GM12878 (cell line): ENCODE measurements at regions not wholly inside any gene's neighbourhood (a gene's known extent, or its start where the extent isn't known, plus 50 kb on each side); places are given as distances from the start of the nearest gene placed in this dataset.

Experiments used
- ATAC-seq: fragments of 200-7000 bp; cut with Tn5 transposase; 3 replicates; pipeline ENCODE4 v1.9.1; 2020; ENCODE audit warnings: mild to moderate bottlenecking, moderate library complexity
- BruUV-seq: library from RNA; stranded (reverse); fragments of 400-500 nt; replicated peaks from 2 replicates; lab custom pipeline; 2021; lab: Mats Ljungman, UMichigan
- CTCF ChIA-PET: fragments of 300-600 bp; sonication (Branson Sonifier 250); formaldehyde crosslinking; extraction: SDS; loops from one replicate; lab custom pipeline; 2021; ENCODE audit warnings: inconsistent platforms; lab: Yijun Ruan, JAX
- POLR2A ChIA-PET: fragments of 350-600 bp; formaldehyde crosslinking; extraction: SDS; loops from one replicate; lab custom pipeline; 2021; ENCODE audit warnings: inconsistent platforms; lab: Charles Lee
- RAD21 ChIA-PET: fragments of 300-600 bp; sonication (Branson Sonifier 250); formaldehyde crosslinking; loops from one replicate; lab custom pipeline; 2023; ENCODE audit warnings: antibody characterized with exemption; ENCODE audit not compliant: unreplicated experiment; lab: Charles Lee
- SMC1A ChIA-PET: fragments of 300-600 bp; sonication (Branson Sonifier 250); formaldehyde crosslinking; loops from one replicate; lab custom pipeline; 2023; ENCODE audit not compliant: unreplicated experiment, uncharacterized antibody; lab: Charles Lee
- DNase-seq: peaks from one replicate; pipeline ENCODE4 v3.0.0-alpha.2; 2011; ENCODE audit warnings: low read depth, low spot score
- FAIRE-seq: peaks from 3 replicates; lab custom pipeline; 2011; peaks lifted over from hg19 to GRCh38; lab: Jason Lieb, UNC
- H2AFZ ChIP-seq: 2 replicates; pipeline ENCODE4 v1.6.0; 2011; ENCODE audit warnings: low read depth, low read length, control low read depth; ENCODE audit not compliant: control insufficient read depth
- H3K27ac ChIP-seq: 2 replicates; pipeline ENCODE4 v1.5.1; 2011; ENCODE audit warnings: control low read depth; ENCODE audit not compliant: control insufficient read depth, insufficient read depth
- H3K27me3 ChIP-seq, 2 experiments: replicated peaks in 1 of 2; 2 replicates each; pipeline versions ENCODE4 v1.6.0 to v1.6.1; 2011; ENCODE audit warnings: low read length in 1 of 2; ENCODE audit not compliant: control insufficient read depth in 2 of 2, insufficient read depth in 2 of 2
- H3K36me3 ChIP-seq, 2 experiments: 2 replicates each; pipeline ENCODE4 v1.5.1; 2011; ENCODE audit warnings: low read length in 1 of 2; ENCODE audit not compliant: control insufficient read depth in 2 of 2, insufficient read depth in 2 of 2
- H3K4me1 ChIP-seq: 2 replicates; pipeline ENCODE4 v1.6.1; 2011; ENCODE audit warnings: mild to moderate bottlenecking, low read length, moderate library complexity, mixed read lengths; ENCODE audit not compliant: control insufficient read depth, insufficient read depth
- H3K4me2 ChIP-seq: 2 replicates; pipeline ENCODE4 v1.6.0; 2011; ENCODE audit warnings: control low read depth; ENCODE audit not compliant: control insufficient read depth, insufficient read depth
- H3K4me3 ChIP-seq: fragments of 200-600 bp; sonication (generic); 2 replicates; pipeline ENCODE4 v1.5.1; 2016
- H3K79me2 ChIP-seq: 2 replicates; pipeline ENCODE4 v1.6.0; 2011; ENCODE audit warnings: low read length; ENCODE audit not compliant: control insufficient read depth, insufficient read depth
- H3K9ac ChIP-seq: 2 replicates; pipeline ENCODE4 v1.8.0; 2011; ENCODE audit warnings: low read length, control low read depth, mixed read lengths; ENCODE audit not compliant: control insufficient read depth, insufficient read depth
- H3K9me3 ChIP-seq: replicated peaks from 3 replicates; pipeline ENCODE4 v1.5.1; 2011; ENCODE audit warnings: mild to moderate bottlenecking, low read length; ENCODE audit not compliant: control insufficient read depth, insufficient read depth
- H4K20me1 ChIP-seq: 2 replicates; pipeline ENCODE4 v1.6.0; 2011; ENCODE audit not compliant: control insufficient read depth, insufficient read depth
- ATF7 ChIP-seq: fragments of 450-650 bp; IDR thresholded peaks from 2 replicates; pipeline ENCODE4 v1.6.1; 2016; ENCODE audit warnings: low read depth, mild to moderate bottlenecking
- BACH1 ChIP-seq: fragments of 450-650 bp; IDR thresholded peaks from 2 replicates; pipeline ENCODE4 v1.6.1; 2017; ENCODE audit warnings: mild to moderate bottlenecking, borderline replicate concordance
- CHD4 ChIP-seq: fragments of 200-600 bp; sonication (generic); IDR thresholded peaks from 2 replicates; pipeline ENCODE4 v1.6.1; 2016; ENCODE audit warnings: mild to moderate bottlenecking
- ESRRA ChIP-seq: IDR thresholded peaks from 2 replicates; pipeline ENCODE4 v1.6.1; 2012; ENCODE audit warnings: mild to moderate bottlenecking, low read length, improper control_type of control experiment
- FOXM1 ChIP-seq: IDR thresholded peaks from 2 replicates; pipeline ENCODE4 v1.6.1; 2012; ENCODE audit warnings: low read depth, mild to moderate bottlenecking, inconsistent platforms, low read length, moderate library complexity
- IRF4 ChIP-seq: IDR thresholded peaks from 2 replicates; pipeline ENCODE4 v1.6.1; 2011; ENCODE audit warnings: low read depth, low read length
- KAT2A ChIP-seq: conservative IDR thresholded peaks from 2 replicates; pipeline ENCODE4 v1.6.1; 2011; ENCODE audit warnings: low read depth, low read length; ENCODE audit not compliant: control insufficient read depth
- PAX8 ChIP-seq: fragments of 450-650 bp; IDR thresholded peaks from 2 replicates; pipeline ENCODE4 v1.6.1; 2017; ENCODE audit warnings: mild to moderate bottlenecking, moderate library complexity
- SP1 ChIP-seq: IDR thresholded peaks from one replicate; pipeline ENCODE4 v1.6.1; 2011; ENCODE audit warnings: low read depth, low read length
- ZNF217 ChIP-seq: fragments of 450-650 bp; IDR thresholded peaks from 2 replicates; pipeline ENCODE4 v1.6.1; 2017; ENCODE audit warnings: antibody characterized with exemption, mild to moderate bottlenecking
- ZNF622 ChIP-seq: fragments of 450-650 bp; IDR thresholded peaks from 2 replicates; pipeline ENCODE4 v1.6.1; 2017; ENCODE audit warnings: mild to moderate bottlenecking, inconsistent platforms
- ZZZ3 ChIP-seq: IDR thresholded peaks from 2 replicates; pipeline ENCODE4 v1.6.1; 2011; ENCODE audit warnings: low read depth; ENCODE audit not compliant: control insufficient read depth, insufficient read length
- WGBS: methylation state at CpG from one replicate; pipeline ENCODE4 v1.1.6; 2016; ENCODE audit warnings: low lambda C conversion rate; ENCODE audit not compliant: insufficient replicate concordance, insufficient coverage; ENCODE audit errors: missing lambda C conversion rate; 5-methylcytosine and 5-hydroxymethylcytosine counted together
- in situ Hi-C: fragments of 300-500 bp; cut with MboI; formaldehyde crosslinking; loops from 9 replicates; pipeline ENCODE4 v1.14.3; 2018; ENCODE audit warnings: mixed read lengths
- intact Hi-C: fragments of 100-400 bp; cut with micrococcal nuclease; formaldehyde crosslinking; loops from one replicate; pipeline ENCODE4 v1.14.2; 2022; ENCODE audit not compliant: unreplicated experiment
- TF ChIP-seq, protein P1 (sequence below): fragments of 450-650 bp; IDR thresholded peaks from 2 replicates; pipeline ENCODE4 v1.6.1; 2016; ENCODE audit warnings: mild to moderate bottlenecking
- TF ChIP-seq, protein P2 (sequence below): fragments of 450-650 bp; IDR thresholded peaks from 2 replicates; pipeline ENCODE4 v1.6.1; 2017; ENCODE audit warnings: mild to moderate bottlenecking, low read depth, inconsistent platforms; ENCODE audit not compliant: poor library complexity, severe bottlenecking
- TF ChIP-seq, protein P3 (sequence below): fragments of 450-650 bp; IDR thresholded peaks from 2 replicates; pipeline ENCODE4 v1.6.1; 2017; ENCODE audit warnings: mild to moderate bottlenecking, moderate library complexity

DNA sequence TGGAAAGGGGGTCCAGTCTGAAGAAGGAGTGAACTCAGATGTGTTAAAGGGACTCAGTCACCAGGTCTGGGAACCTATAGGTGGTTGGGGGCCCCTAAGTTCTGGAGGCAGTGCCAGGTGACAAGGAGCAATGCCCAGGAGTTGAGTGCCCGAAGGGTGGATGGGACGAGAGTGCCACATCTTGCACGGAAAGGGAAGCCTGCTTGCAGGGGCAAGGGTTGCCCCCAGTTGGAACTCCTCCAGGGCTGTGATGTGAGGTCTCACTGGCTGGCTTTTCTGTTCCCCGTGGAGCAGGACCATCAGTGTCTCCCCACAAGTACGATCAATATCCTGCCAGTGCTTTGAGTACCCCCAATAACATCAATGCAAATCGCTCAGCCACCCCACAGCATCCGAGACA, 107.3 kb downstream of the TOMM20 start:
- Histone ChIP-seq H3K9me3 (peaks cover 4% of the 10 kb centered on the region; the same call in 2 of the 3 replicates), H3K27ac (no peak overlapping the region), H3K27me3 (no peaks in the 10 kb centered on the region), H4K20me1 (no peaks in the 10 kb centered on the region), H3K9ac (no peak overlapping the region), H3K4me2 (no peak overlapping the region), H3K4me3 (no peak overlapping the region), H3K4me1 (peaks cover 62% of the 10 kb centered on the region), H3K36me3 (no peaks in the 10 kb centered on the region), H2AFZ (no peak overlapping the region), H3K79me2 (no peaks in the 10 kb centered on the region)
- ChIA-PET RAD21 (interaction anchor here (0.9 to 1.9 kb wide), 3 partner anchors 10 to 84 kb away, joined by 3 to 10 read pairs (median 4); no protein-coding TSS in a partner anchor), POLR2A (no interaction called here), CTCF (interaction anchor here (0.6 to 1.0 kb wide), 3 partner anchors 26 to 159 kb away, joined by 3 to 5 read pairs (median 3); no protein-coding TSS in a partner anchor), SMC1A (interaction anchor here (1.2 to 11.0 kb wide), 9 partner anchors 14 to 322 kb away, joined by 4 to 125 read pairs (median 10); no protein-coding TSS in a partner anchor)
- in situ Hi-C loops (loop anchor here (5.0 kb wide), 1 partner anchor 51 kb away; no protein-coding TSS in a partner anchor), intact Hi-C loops (no loop called here)
- DNase-seq (no peak), ATAC-seq (no peak), FAIRE-seq (no peak)
- no TSS peak for BruUV-seq
- WGBS: 98% methylated on average over 7 of the region's 7 CpGs
- TF ChIP-seq, protein P1, sequence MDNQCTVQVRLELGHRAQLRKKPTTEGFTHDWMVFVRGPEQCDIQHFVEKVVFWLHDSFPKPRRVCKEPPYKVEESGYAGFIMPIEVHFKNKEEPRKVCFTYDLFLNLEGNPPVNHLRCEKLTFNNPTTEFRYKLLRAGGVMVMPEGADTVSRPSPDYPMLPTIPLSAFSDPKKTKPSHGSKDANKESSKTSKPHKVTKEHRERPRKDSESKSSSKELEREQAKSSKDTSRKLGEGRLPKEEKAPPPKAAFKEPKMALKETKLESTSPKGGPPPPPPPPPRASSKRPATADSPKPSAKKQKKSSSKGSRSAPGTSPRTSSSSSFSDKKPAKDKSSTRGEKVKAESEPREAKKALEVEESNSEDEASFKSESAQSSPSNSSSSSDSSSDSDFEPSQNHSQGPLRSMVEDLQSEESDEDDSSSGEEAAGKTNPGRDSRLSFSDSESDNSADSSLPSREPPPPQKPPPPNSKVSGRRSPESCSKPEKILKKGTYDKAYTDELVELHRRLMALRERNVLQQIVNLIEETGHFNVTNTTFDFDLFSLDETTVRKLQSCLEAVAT: no peak
- TF ChIP-seq KAT2A (no peak), IRF4 (no peak), ZNF217 (no peak), BACH1 (no peak), CHD4 (no peak), ESRRA (no peak), ZNF622 (no peak), ATF7 (no peak), FOXM1 (no peak), PAX8 (no peak), ZZZ3 (no peak), SP1 (no peak)
- TF ChIP-seq, protein P2, sequence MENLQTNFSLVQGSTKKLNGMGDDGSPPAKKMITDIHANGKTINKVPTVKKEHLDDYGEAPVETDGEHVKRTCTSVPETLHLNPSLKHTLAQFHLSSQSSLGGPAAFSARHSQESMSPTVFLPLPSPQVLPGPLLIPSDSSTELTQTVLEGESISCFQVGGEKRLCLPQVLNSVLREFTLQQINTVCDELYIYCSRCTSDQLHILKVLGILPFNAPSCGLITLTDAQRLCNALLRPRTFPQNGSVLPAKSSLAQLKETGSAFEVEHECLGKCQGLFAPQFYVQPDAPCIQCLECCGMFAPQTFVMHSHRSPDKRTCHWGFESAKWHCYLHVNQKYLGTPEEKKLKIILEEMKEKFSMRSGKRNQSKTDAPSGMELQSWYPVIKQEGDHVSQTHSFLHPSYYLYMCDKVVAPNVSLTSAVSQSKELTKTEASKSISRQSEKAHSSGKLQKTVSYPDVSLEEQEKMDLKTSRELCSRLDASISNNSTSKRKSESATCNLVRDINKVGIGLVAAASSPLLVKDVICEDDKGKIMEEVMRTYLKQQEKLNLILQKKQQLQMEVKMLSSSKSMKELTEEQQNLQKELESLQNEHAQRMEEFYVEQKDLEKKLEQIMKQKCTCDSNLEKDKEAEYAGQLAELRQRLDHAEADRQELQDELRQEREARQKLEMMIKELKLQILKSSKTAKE: no peak
- TF ChIP-seq, protein P3, sequence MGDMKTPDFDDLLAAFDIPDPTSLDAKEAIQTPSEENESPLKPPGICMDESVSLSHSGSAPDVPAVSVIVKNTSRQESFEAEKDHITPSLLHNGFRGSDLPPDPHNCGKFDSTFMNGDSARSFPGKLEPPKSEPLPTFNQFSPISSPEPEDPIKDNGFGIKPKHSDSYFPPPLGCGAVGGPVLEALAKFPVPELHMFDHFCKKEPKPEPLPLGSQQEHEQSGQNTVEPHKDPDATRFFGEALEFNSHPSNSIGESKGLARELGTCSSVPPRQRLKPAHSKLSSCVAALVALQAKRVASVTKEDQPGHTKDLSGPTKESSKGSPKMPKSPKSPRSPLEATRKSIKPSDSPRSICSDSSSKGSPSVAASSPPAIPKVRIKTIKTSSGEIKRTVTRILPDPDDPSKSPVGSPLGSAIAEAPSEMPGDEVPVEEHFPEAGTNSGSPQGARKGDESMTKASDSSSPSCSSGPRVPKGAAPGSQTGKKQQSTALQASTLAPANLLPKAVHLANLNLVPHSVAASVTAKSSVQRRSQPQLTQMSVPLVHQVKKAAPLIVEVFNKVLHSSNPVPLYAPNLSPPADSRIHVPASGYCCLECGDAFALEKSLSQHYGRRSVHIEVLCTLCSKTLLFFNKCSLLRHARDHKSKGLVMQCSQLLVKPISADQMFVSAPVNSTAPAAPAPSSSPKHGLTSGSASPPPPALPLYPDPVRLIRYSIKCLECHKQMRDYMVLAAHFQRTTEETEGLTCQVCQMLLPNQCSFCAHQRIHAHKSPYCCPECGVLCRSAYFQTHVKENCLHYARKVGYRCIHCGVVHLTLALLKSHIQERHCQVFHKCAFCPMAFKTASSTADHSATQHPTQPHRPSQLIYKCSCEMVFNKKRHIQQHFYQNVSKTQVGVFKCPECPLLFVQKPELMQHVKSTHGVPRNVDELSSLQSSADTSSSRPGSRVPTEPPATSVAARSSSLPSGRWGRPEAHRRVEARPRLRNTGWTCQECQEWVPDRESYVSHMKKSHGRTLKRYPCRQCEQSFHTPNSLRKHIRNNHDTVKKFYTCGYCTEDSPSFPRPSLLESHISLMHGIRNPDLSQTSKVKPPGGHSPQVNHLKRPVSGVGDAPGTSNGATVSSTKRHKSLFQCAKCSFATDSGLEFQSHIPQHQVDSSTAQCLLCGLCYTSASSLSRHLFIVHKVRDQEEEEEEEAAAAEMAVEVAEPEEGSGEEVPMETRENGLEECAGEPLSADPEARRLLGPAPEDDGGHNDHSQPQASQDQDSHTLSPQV: no peak
- TF ChIP-seq, all 136 proteins: peak for 0
